GM23338 (cell line): ENCODE measurements at regions not wholly inside any gene's neighbourhood (a gene's known extent, or its start where the extent isn't known, plus 50 kb on each side); places are given as distances from the start of the nearest gene placed in this dataset.

Experiments
- ATAC-seq: fragments of 200-7000 bp; cut with Tn5 transposase; 3 replicates; pipeline ENCODE4 v1.9.1; 2020
- DNase-seq: peaks from one replicate; pipeline ENCODE4 v3.0.0-alpha.2; 2015; ENCODE audit warnings: low spot score
- H2AFZ ChIP-seq: fragments of 200-600 bp; sonication (generic); 2 replicates; pipeline ENCODE4 v1.8.0; 2016; ENCODE audit warnings: antibody characterized with exemption, mild to moderate bottlenecking, moderate library complexity
- H3F3A ChIP-seq: fragments of 200-600 bp; sonication (generic); replicated peaks from 2 replicates; pipeline ENCODE4 v1.8.0; 2017; ENCODE audit warnings: antibody characterized with exemption, mixed run types, low read depth
- H3K27ac ChIP-seq: fragments of 200-600 bp; sonication (generic); 2 replicates; pipeline ENCODE4 v1.6.1; 2016; ENCODE audit warnings: low read depth
- H3K27me3 ChIP-seq: fragments of 200-600 bp; sonication (generic); 2 replicates; pipeline ENCODE4 v1.8.0; 2016; ENCODE audit warnings: mild to moderate bottlenecking, mixed run types, moderate library complexity; ENCODE audit not compliant: insufficient read depth
- H3K36me3 ChIP-seq: fragments of 200-600 bp; sonication (generic); 2 replicates; pipeline ENCODE4 v1.8.0; 2016; ENCODE audit warnings: mild to moderate bottlenecking; ENCODE audit not compliant: insufficient read depth
- H3K4me1 ChIP-seq: fragments of 200-600 bp; sonication (generic); 2 replicates; pipeline ENCODE4 v1.8.0; 2016; ENCODE audit warnings: mild to moderate bottlenecking, moderate library complexity; ENCODE audit not compliant: insufficient read depth
- H3K4me2 ChIP-seq: fragments of 200-600 bp; sonication (generic); 2 replicates; pipeline ENCODE4 v1.7.1; 2017; ENCODE audit warnings: mixed run types
- H3K4me3 ChIP-seq: fragments of 200-600 bp; sonication (generic); 2 replicates; pipeline ENCODE4 v1.6.1; 2016; ENCODE audit warnings: mixed run types
- H3K79me2 ChIP-seq: fragments of 200-600 bp; sonication (generic); replicated peaks from 2 replicates; pipeline ENCODE4 v1.8.0; 2017; ENCODE audit warnings: mild to moderate bottlenecking; ENCODE audit not compliant: insufficient read depth
- H3K9me2 ChIP-seq: fragments of 200-600 bp; sonication (generic); 2 replicates; pipeline ENCODE4 v1.8.0; 2017; ENCODE audit not compliant: insufficient read depth
- H4K20me1 ChIP-seq: fragments of 200-600 bp; sonication (generic); replicated peaks from 2 replicates; pipeline ENCODE4 v1.8.0; 2017; ENCODE audit warnings: mild to moderate bottlenecking; ENCODE audit not compliant: insufficient read depth
- H3K27ac Mint-ChIP-seq: 2 replicates; pipeline ENCODE4 v1.8.0; 2020; ENCODE audit warnings: inconsistent platforms, mild to moderate bottlenecking, moderate library complexity, mixed read lengths
- H3K27me3 Mint-ChIP-seq: 3 replicates; pipeline ENCODE4 v1.8.0; 2022; ENCODE audit warnings: low read depth, mild to moderate bottlenecking, moderate library complexity, mixed read lengths, inconsistent platforms; ENCODE audit not compliant: insufficient read depth, poor library complexity
- H3K36me3 Mint-ChIP-seq: 3 replicates; pipeline ENCODE4 v1.8.0; 2021; ENCODE audit warnings: low read depth, mild to moderate bottlenecking, inconsistent platforms, moderate library complexity, mixed read lengths
- H3K4me1 Mint-ChIP-seq: 3 replicates; pipeline ENCODE4 v1.8.0; 2020; ENCODE audit warnings: mild to moderate bottlenecking, inconsistent platforms, mixed read lengths
- H3K4me3 Mint-ChIP-seq: 3 replicates; pipeline ENCODE4 v1.8.0; 2021; ENCODE audit warnings: moderate library complexity, mild to moderate bottlenecking, inconsistent platforms, mixed read lengths
- H3K9me3 Mint-ChIP-seq: 3 replicates; pipeline ENCODE4 v1.8.0; 2020; ENCODE audit warnings: moderate library complexity, mild to moderate bottlenecking, inconsistent platforms, mixed read lengths
- CREB1 ChIP-seq: fragments of 250-450 bp; sonication (Bioruptor Pico); IDR thresholded peaks from 2 replicates; pipeline ENCODE4 v1.5.0; 2020; ENCODE audit warnings: low read depth, mild to moderate bottlenecking, moderate library complexity
- EZH2 ChIP-seq: fragments of 200-600 bp; sonication (generic); IDR thresholded peaks from one replicate; pipeline ENCODE4 v1.8.0; 2017; ENCODE audit warnings: antibody characterized with exemption, mild to moderate bottlenecking, low read depth; ENCODE audit not compliant: unreplicated experiment
- EZH2phosphoT487 ChIP-seq: fragments of 200-600 bp; sonication (generic); IDR thresholded peaks from one replicate; pipeline ENCODE4 v1.8.1; 2018; ENCODE audit warnings: antibody characterized with exemption; ENCODE audit not compliant: unreplicated experiment
- JUNB ChIP-seq: IDR thresholded peaks from one replicate; pipeline ENCODE4 v1.6.1; 2016; ENCODE audit warnings: antibody characterized with exemption; ENCODE audit not compliant: unreplicated experiment
- NANOG ChIP-seq: IDR thresholded peaks from 2 replicates; pipeline ENCODE4 v1.6.1; 2016; ENCODE audit warnings: antibody characterized with exemption, borderline replicate concordance
- POLR2AphosphoS5 ChIP-seq: IDR thresholded peaks from 2 replicates; pipeline ENCODE4 v1.6.1; 2016; ENCODE audit warnings: antibody characterized with exemption, low read depth
- STAT1 ChIP-seq: IDR thresholded peaks from one replicate; pipeline ENCODE4 v1.6.1; 2016; ENCODE audit warnings: antibody characterized with exemption; ENCODE audit not compliant: unreplicated experiment
- ZNF114 ChIP-seq: fragments of 250-450 bp; sonication (Bioruptor Pico); IDR thresholded peaks from 2 replicates; pipeline ENCODE4 v1.5.0; 2020; ENCODE audit warnings: mild to moderate bottlenecking, moderate library complexity
- ZNF331 ChIP-seq: fragments of 250-450 bp; sonication (Bioruptor Pico); IDR thresholded peaks from 2 replicates; pipeline ENCODE4 v1.5.0; 2020; ENCODE audit warnings: low read depth, mild to moderate bottlenecking, moderate library complexity
- TF ChIP-seq, protein P1 (sequence below), 2 experiments: fragments of 200-600 bp in 1 of 2; sonication (generic) in 1 of 2; conservative IDR thresholded peaks; 2 replicates each; pipeline versions ENCODE4 v1.5.1 to v1.6.1; 2016 to 2017; ENCODE audit warnings: antibody characterized with exemption in 2 of 2, low read depth in 2 of 2, mild to moderate bottlenecking in 2 of 2, moderate library complexity in 1 of 2
- TF ChIP-seq, protein P2 (sequence below): IDR thresholded peaks from 2 replicates; pipeline ENCODE4 v1.6.1; 2016; ENCODE audit warnings: antibody characterized with exemption
- TF ChIP-seq, protein P3 (sequence below): fragments of 250-450 bp; sonication (Bioruptor Pico); IDR thresholded peaks from 2 replicates; pipeline ENCODE4 v1.5.0; 2020; ENCODE audit warnings: mild to moderate bottlenecking, moderate library complexity
- TF ChIP-seq, protein P4 (sequence below): IDR thresholded peaks from one replicate; pipeline ENCODE4 v1.6.1; 2018; ENCODE audit warnings: antibody characterized with exemption; ENCODE audit not compliant: unreplicated experiment

DNA sequence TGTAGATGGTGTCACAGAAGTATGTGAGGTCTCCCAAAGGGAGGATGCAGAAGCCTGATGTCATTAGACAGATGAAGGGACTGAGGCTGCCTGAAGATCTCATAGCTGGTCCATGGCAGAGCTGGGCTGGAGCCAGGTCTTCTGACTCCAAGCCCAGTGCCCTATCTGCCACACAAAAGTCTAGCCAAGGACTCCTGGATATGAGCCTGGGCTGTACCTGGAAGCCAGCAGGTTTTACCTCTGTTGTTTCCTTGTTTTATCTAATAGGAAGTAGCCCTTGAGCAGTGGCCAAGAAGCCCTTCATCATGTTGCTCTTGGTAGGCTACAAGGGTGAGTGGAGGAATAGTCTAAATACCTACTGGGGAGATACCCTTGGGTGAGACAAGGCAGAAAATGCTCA, 74.4 kb upstream of the SLC44A3 start:
- ATAC-seq = no peak
- H3K36me3 ChIP-seq = no peaks in the 10 kb centered on the region
- no peaks in the 10 kb centered on the region for H3K79me2 ChIP-seq
- H3K4me2 ChIP-seq = no peak overlapping the region
- DNase-seq = no peak
- H3K4me1 ChIP-seq = peaks cover 8% of the 10 kb centered on the region; the same call in 1 of the 2 replicates
- no peaks in the 10 kb centered on the region for H3K36me3 Mint-ChIP-seq
- no peaks in the 10 kb centered on the region; the same call in 2 of the 3 replicates for H3K9me3 Mint-ChIP-seq
- no peaks in the 10 kb centered on the region for H3K27me3 ChIP-seq
- H3K27ac Mint-ChIP-seq = no peak overlapping the region
- H3K4me1 Mint-ChIP-seq = no peaks in the 10 kb centered on the region
- no peak overlapping the region for H3K4me3 ChIP-seq
- no peaks in the 10 kb centered on the region for H3F3A ChIP-seq
- no peak for TF ChIP-seq JUNB
- no peak for TF ChIP-seq EZH2phosphoT487
- TF ChIP-seq, protein P1, sequence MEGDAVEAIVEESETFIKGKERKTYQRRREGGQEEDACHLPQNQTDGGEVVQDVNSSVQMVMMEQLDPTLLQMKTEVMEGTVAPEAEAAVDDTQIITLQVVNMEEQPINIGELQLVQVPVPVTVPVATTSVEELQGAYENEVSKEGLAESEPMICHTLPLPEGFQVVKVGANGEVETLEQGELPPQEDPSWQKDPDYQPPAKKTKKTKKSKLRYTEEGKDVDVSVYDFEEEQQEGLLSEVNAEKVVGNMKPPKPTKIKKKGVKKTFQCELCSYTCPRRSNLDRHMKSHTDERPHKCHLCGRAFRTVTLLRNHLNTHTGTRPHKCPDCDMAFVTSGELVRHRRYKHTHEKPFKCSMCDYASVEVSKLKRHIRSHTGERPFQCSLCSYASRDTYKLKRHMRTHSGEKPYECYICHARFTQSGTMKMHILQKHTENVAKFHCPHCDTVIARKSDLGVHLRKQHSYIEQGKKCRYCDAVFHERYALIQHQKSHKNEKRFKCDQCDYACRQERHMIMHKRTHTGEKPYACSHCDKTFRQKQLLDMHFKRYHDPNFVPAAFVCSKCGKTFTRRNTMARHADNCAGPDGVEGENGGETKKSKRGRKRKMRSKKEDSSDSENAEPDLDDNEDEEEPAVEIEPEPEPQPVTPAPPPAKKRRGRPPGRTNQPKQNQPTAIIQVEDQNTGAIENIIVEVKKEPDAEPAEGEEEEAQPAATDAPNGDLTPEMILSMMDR (conservative IDR thresholded peaks at IDR 0.05; ENCODE audit: low read depth in 2 of 2) = no peak
- no peak for TF ChIP-seq ZNF114
- no peak for TF ChIP-seq ZNF331 (CRISPR knock-in tag)
- TF ChIP-seq POLR2AphosphoS5 = no peak
- TF ChIP-seq, protein P2, sequence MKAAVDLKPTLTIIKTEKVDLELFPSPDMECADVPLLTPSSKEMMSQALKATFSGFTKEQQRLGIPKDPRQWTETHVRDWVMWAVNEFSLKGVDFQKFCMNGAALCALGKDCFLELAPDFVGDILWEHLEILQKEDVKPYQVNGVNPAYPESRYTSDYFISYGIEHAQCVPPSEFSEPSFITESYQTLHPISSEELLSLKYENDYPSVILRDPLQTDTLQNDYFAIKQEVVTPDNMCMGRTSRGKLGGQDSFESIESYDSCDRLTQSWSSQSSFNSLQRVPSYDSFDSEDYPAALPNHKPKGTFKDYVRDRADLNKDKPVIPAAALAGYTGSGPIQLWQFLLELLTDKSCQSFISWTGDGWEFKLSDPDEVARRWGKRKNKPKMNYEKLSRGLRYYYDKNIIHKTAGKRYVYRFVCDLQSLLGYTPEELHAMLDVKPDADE = no peak
- TF ChIP-seq STAT1 = no peak
- no peak for TF ChIP-seq CREB1 (CRISPR knock-in tag)
- TF ChIP-seq, protein P3, sequence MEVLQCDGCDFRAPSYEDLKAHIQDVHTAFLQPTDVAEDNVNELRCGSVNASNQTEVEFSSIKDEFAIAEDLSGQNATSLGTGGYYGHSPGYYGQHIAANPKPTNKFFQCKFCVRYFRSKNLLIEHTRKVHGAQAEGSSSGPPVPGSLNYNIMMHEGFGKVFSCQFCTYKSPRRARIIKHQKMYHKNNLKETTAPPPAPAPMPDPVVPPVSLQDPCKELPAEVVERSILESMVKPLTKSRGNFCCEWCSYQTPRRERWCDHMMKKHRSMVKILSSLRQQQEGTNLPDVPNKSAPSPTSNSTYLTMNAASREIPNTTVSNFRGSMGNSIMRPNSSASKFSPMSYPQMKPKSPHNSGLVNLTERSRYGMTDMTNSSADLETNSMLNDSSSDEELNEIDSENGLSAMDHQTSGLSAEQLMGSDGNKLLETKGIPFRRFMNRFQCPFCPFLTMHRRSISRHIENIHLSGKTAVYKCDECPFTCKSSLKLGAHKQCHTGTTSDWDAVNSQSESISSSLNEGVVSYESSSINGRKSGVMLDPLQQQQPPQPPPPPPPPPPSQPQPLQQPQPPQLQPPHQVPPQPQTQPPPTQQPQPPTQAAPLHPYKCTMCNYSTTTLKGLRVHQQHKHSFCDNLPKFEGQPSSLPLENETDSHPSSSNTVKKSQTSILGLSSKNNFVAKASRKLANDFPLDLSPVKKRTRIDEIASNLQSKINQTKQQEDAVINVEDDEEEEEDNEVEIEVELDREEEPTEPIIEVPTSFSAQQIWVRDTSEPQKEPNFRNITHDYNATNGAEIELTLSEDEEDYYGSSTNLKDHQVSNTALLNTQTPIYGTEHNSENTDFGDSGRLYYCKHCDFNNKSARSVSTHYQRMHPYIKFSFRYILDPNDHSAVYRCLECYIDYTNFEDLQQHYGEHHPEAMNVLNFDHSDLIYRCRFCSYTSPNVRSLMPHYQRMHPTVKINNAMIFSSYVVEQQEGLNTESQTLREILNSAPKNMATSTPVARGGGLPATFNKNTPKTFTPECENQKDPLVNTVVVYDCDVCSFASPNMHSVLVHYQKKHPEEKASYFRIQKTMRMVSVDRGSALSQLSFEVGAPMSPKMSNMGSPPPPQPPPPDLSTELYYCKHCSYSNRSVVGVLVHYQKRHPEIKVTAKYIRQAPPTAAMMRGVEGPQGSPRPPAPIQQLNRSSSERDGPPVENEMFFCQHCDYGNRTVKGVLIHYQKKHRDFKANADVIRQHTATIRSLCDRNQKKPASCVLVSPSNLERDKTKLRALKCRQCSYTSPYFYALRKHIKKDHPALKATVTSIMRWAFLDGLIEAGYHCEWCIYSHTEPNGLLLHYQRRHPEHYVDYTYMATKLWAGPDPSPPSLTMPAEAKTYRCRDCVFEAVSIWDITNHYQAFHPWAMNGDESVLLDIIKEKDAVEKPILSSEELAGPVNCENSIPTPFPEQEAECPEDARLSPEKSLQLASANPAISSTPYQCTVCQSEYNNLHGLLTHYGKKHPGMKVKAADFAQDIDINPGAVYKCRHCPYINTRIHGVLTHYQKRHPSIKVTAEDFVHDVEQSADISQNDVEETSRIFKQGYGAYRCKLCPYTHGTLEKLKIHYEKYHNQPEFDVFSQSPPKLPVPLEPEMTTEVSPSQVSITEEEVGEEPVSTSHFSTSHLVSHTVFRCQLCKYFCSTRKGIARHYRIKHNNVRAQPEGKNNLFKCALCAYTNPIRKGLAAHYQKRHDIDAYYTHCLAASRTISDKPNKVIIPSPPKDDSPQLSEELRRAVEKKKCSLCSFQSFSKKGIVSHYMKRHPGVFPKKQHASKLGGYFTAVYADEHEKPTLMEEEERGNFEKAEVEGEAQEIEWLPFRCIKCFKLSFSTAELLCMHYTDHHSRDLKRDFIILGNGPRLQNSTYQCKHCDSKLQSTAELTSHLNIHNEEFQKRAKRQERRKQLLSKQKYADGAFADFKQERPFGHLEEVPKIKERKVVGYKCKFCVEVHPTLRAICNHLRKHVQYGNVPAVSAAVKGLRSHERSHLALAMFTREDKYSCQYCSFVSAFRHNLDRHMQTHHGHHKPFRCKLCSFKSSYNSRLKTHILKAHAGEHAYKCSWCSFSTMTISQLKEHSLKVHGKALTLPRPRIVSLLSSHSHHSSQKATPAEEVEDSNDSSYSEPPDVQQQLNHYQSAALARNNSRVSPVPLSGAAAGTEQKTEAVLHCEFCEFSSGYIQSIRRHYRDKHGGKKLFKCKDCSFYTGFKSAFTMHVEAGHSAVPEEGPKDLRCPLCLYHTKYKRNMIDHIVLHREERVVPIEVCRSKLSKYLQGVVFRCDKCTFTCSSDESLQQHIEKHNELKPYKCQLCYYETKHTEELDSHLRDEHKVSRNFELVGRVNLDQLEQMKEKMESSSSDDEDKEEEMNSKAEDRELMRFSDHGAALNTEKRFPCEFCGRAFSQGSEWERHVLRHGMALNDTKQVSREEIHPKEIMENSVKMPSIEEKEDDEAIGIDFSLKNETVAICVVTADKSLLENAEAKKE (CRISPR knock-in tag) = no peak
- TF ChIP-seq, protein P4, sequence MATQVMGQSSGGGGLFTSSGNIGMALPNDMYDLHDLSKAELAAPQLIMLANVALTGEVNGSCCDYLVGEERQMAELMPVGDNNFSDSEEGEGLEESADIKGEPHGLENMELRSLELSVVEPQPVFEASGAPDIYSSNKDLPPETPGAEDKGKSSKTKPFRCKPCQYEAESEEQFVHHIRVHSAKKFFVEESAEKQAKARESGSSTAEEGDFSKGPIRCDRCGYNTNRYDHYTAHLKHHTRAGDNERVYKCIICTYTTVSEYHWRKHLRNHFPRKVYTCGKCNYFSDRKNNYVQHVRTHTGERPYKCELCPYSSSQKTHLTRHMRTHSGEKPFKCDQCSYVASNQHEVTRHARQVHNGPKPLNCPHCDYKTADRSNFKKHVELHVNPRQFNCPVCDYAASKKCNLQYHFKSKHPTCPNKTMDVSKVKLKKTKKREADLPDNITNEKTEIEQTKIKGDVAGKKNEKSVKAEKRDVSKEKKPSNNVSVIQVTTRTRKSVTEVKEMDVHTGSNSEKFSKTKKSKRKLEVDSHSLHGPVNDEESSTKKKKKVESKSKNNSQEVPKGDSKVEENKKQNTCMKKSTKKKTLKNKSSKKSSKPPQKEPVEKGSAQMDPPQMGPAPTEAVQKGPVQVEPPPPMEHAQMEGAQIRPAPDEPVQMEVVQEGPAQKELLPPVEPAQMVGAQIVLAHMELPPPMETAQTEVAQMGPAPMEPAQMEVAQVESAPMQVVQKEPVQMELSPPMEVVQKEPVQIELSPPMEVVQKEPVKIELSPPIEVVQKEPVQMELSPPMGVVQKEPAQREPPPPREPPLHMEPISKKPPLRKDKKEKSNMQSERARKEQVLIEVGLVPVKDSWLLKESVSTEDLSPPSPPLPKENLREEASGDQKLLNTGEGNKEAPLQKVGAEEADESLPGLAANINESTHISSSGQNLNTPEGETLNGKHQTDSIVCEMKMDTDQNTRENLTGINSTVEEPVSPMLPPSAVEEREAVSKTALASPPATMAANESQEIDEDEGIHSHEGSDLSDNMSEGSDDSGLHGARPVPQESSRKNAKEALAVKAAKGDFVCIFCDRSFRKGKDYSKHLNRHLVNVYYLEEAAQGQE = no peak
- TF ChIP-seq EZH2 = no peak
- no peak for TF ChIP-seq NANOG
- no peaks in the 10 kb centered on the region for H3K27me3 Mint-ChIP-seq
- no peak overlapping the region for H3K4me3 Mint-ChIP-seq
- peaks cover 8% of the 10 kb centered on the region for H3K9me2 ChIP-seq
- H3K27ac ChIP-seq = no peak overlapping the region
- no peaks in the 10 kb centered on the region for H4K20me1 ChIP-seq
- no peak overlapping the region for H2AFZ ChIP-seq
